ENCODE measurements at regions not wholly inside any gene's neighbourhood (a gene's known extent, or its start where the extent isn't known, plus 50 kb on each side); places are given as distances from the start of the nearest gene placed in this dataset.

- TF ChIP-seq CTCF (IDR thresholded peaks at IDR 0.05; ENCODE audit: insufficient read depth, low read length, poor library complexity, severe bottlenecking): no peak
- TF ChIP-seq EZH2phosphoT487 (conservative IDR thresholded peaks at IDR 0.05; ENCODE audit: low read length): no peak
Observed at GRCh38 chr6:2485116-2485515, 239.7 kb upstream of the GMDS start.

Measured in SU-DHL-6 (cell line).